H1 (cell line): ENCODE measurements at regions not wholly inside any gene's neighbourhood (a gene's known extent, or its start where the extent isn't known, plus 50 kb on each side); places are given as distances from the start of the nearest gene placed in this dataset.

ENCODE experiments used
- CTCF ChIA-PET: fragments of 300-600 bp; sonication (Branson Sonifier 250); formaldehyde crosslinking; loops from one replicate; lab custom pipeline; 2021; ENCODE audit not compliant: partially characterized antibody; lab: Charles Lee
- POLR2A ChIA-PET: fragments of 300-600 bp; sonication (Branson Sonifier 250); formaldehyde crosslinking; loops from one replicate; lab custom pipeline; 2021; ENCODE audit warnings: inconsistent platforms; ENCODE audit not compliant: partially characterized antibody; lab: Charles Lee
- DNase-seq, 2 experiments: peaks; one replicate each; pipeline versions ENCODE4 v3.0.0 to v3.0.0-alpha.2; 2010 to 2022; ENCODE audit warnings: low spot score in 2 of 2, low read depth in 1 of 2, mixed read lengths in 1 of 2
- FAIRE-seq: peaks from 2 replicates; lab custom pipeline; 2011; peaks lifted over from hg19 to GRCh38; lab: Jason Lieb, UNC
- H2AFZ ChIP-seq: 2 replicates; pipeline ENCODE4 v1.8.1; 2012; ENCODE audit warnings: low read length, inconsistent platforms
- H2AK5ac ChIP-seq: 2 replicates; pipeline ENCODE4 v1.6.1; 2013; ENCODE audit warnings: low read depth, low read length
- H2BK120ac ChIP-seq: replicated peaks from 2 replicates; pipeline ENCODE3; 2013; ENCODE audit warnings: low read depth, low read length, inconsistent platforms
- H2BK12ac ChIP-seq: 2 replicates; pipeline ENCODE4 v1.6.1; 2013; ENCODE audit warnings: low read depth, low read length
- H2BK15ac ChIP-seq: 2 replicates; pipeline ENCODE4 v1.6.1; 2013; ENCODE audit warnings: low read length
- H2BK20ac ChIP-seq: 2 replicates; pipeline ENCODE4 v1.6.1; 2013; ENCODE audit warnings: low read length
- H2BK5ac ChIP-seq: 2 replicates; pipeline ENCODE4 v1.6.1; 2013; ENCODE audit warnings: low read depth, low read length
- H3K14ac ChIP-seq: 2 replicates; pipeline ENCODE4 v1.6.1; 2013; ENCODE audit warnings: inconsistent platforms; ENCODE audit not compliant: insufficient read length
- H3K18ac ChIP-seq: 2 replicates; pipeline ENCODE4 v1.6.1; 2013; ENCODE audit warnings: low read length; ENCODE audit errors: extremely low read depth
- H3K23ac ChIP-seq: 2 replicates; pipeline ENCODE4 v1.6.1; 2013; ENCODE audit warnings: inconsistent platforms; ENCODE audit not compliant: insufficient read length
- H3K23me2 ChIP-seq: 2 replicates; pipeline ENCODE4 v1.6.1; 2013; ENCODE audit warnings: low read depth, low read length
- H3K27ac ChIP-seq: 2 replicates; pipeline ENCODE4 v1.6.1; 2011; ENCODE audit warnings: low read depth, low read length, inconsistent platforms
- H3K27me3 ChIP-seq, 4 experiments: replicated peaks in 1 of 4; 1 replicate in 1 of 4; 2 replicates in 3 of 4; pipeline versions ENCODE4 v1.6.1 to v1.8.1; 2011 to 2013; ENCODE audit warnings: low read length in 3 of 4, mild to moderate bottlenecking in 3 of 4, inconsistent platforms in 2 of 4, mixed read lengths in 2 of 4, moderate library complexity in 1 of 4; ENCODE audit not compliant: control insufficient read depth in 3 of 4, insufficient read depth in 3 of 4; ENCODE audit errors: extremely low read depth in 1 of 4
- H3K36me3 ChIP-seq, 4 experiments: 2 replicates each; pipeline versions ENCODE4 v1.6.1 to v1.8.1; 2011 to 2013; ENCODE audit warnings: mild to moderate bottlenecking in 4 of 4, low read length in 3 of 4, moderate library complexity in 2 of 4, control low read depth in 1 of 4, inconsistent platforms in 1 of 4; ENCODE audit not compliant: insufficient read depth in 4 of 4, control insufficient read depth in 2 of 4
- H3K4ac ChIP-seq: replicated peaks from 2 replicates; pipeline ENCODE3; 2013; ENCODE audit warnings: low read length, low read depth, mixed read lengths, inconsistent platforms; ENCODE audit not compliant: insufficient read length
- H3K4me1 ChIP-seq, 4 experiments: replicated peaks in 1 of 4; 1 replicate in 1 of 4; 2 replicates in 3 of 4; pipeline versions ENCODE4 v1.6.1 to v1.8.1; 2011 to 2013; ENCODE audit warnings: low read length in 3 of 4, inconsistent platforms in 2 of 4, mixed read lengths in 1 of 4; ENCODE audit not compliant: insufficient read depth in 4 of 4, control insufficient read depth in 3 of 4
- H3K4me2 ChIP-seq, 2 experiments: 2 replicates each; pipeline versions ENCODE4 v1.6.1 to v1.8.1; 2011 to 2013; ENCODE audit warnings: low read depth in 2 of 2, low read length in 2 of 2, control low read depth in 1 of 2, inconsistent platforms in 1 of 2, mild to moderate bottlenecking in 1 of 2; ENCODE audit not compliant: insufficient read depth in 1 of 2
- H3K4me3 ChIP-seq, 4 experiments: fragments of 200-600, 300-600 bp in 1 of 4; sonication (generic), shearing (Covaris generic), sonication (Bioruptor Twin) in 1 of 4; 2 replicates each; pipeline versions ENCODE4 v1.5.1 to v1.8.1; 2011 to 2016; ENCODE audit warnings: low read length in 4 of 4, low read depth in 3 of 4, control low read depth in 2 of 4, inconsistent platforms in 2 of 4, mild to moderate bottlenecking in 2 of 4, mixed read lengths in 1 of 4, moderate library complexity in 1 of 4; ENCODE audit not compliant: insufficient read depth in 2 of 4; ENCODE audit errors: extremely low read depth in 1 of 4
- H3K56ac ChIP-seq: replicated peaks from 2 replicates; pipeline ENCODE3; 2013; ENCODE audit warnings: low read depth, mild to moderate bottlenecking, mixed read lengths, low read length, inconsistent platforms; ENCODE audit not compliant: insufficient read length
- H3K79me1 ChIP-seq: 2 replicates; pipeline ENCODE4 v1.6.1; 2013; ENCODE audit warnings: low read depth, low read length, control low read depth
- H3K79me2 ChIP-seq, 2 experiments: 2 replicates each; pipeline versions ENCODE4 v1.6.1 to v1.8.1; 2012 to 2013; ENCODE audit warnings: low read length in 2 of 2, mild to moderate bottlenecking in 2 of 2, inconsistent platforms in 1 of 2; ENCODE audit not compliant: insufficient read depth in 2 of 2, control insufficient read depth in 1 of 2
- H3K9ac ChIP-seq, 4 experiments: replicated peaks in 1 of 4; 1 replicate in 1 of 4; 2 replicates in 3 of 4; pipeline versions ENCODE4 v1.6.1 to v1.8.1; 2011 to 2013; ENCODE audit warnings: low read depth in 3 of 4, low read length in 3 of 4, control low read depth in 2 of 4, mild to moderate bottlenecking in 2 of 4, moderate library complexity in 2 of 4, inconsistent platforms in 1 of 4; ENCODE audit errors: extremely low read depth in 1 of 4
- H3K9me3 ChIP-seq, 2 experiments: 2 replicates each; pipeline versions ENCODE4 v1.6.1 to v1.8.1; 2012 to 2013; ENCODE audit warnings: mild to moderate bottlenecking in 2 of 2, moderate library complexity in 2 of 2, control low read depth in 1 of 2, inconsistent platforms in 1 of 2, low read depth in 1 of 2, low read length in 1 of 2, mixed read lengths in 1 of 2; ENCODE audit not compliant: insufficient read depth in 2 of 2
- H4K20me1 ChIP-seq, 2 experiments: replicated peaks in 1 of 2; 2 replicates each; pipeline versions ENCODE3 to v1.8.1; 2011 to 2013; ENCODE audit warnings: inconsistent platforms in 2 of 2, low read length in 2 of 2, mild to moderate bottlenecking in 1 of 2; ENCODE audit not compliant: insufficient read depth in 2 of 2, control insufficient read depth in 1 of 2
- H4K5ac ChIP-seq: 2 replicates; pipeline ENCODE4 v1.6.1; 2013; ENCODE audit warnings: low read length, low read depth, mixed read lengths, inconsistent platforms; ENCODE audit not compliant: insufficient read length
- H4K8ac ChIP-seq: 2 replicates; pipeline ENCODE4 v1.8.0; 2013; ENCODE audit warnings: mild to moderate bottlenecking, moderate library complexity, low read length, inconsistent platforms; ENCODE audit not compliant: insufficient read depth; ENCODE audit errors: extremely low read depth
- H4K91ac ChIP-seq: replicated peaks from 2 replicates; pipeline ENCODE3; 2013; ENCODE audit warnings: low read length, mixed read lengths, inconsistent platforms; ENCODE audit not compliant: insufficient read length
- CREB1 ChIP-seq: IDR thresholded peaks from 2 replicates; pipeline ENCODE4 v1.6.1; 2012; ENCODE audit warnings: inconsistent platforms
- E2F6 ChIP-seq: IDR thresholded peaks from 2 replicates; pipeline ENCODE4 v1.6.1; 2012; ENCODE audit warnings: inconsistent platforms
- JUN ChIP-seq: IDR thresholded peaks from 2 replicates; pipeline ENCODE4 v1.6.1; 2011; ENCODE audit warnings: low read depth, mild to moderate bottlenecking, improper control_type of control experiment, low read length
- MAX ChIP-seq: IDR thresholded peaks from 2 replicates; pipeline ENCODE4 v1.6.1; 2012; ENCODE audit warnings: inconsistent platforms
- NANOG ChIP-seq: IDR thresholded peaks from 2 replicates; pipeline ENCODE4 v1.6.1; 2011; ENCODE audit warnings: low read length, low read depth, mild to moderate bottlenecking, inconsistent platforms; ENCODE audit not compliant: insufficient read depth, poor library complexity, severe bottlenecking
- RAD21 ChIP-seq, 2 experiments: IDR thresholded peaks in 1 of 2; conservative IDR thresholded peaks in 1 of 2; 2 replicates each; pipeline ENCODE4 v1.6.1; 2011; ENCODE audit warnings: low read depth in 2 of 2, low read length in 2 of 2, improper control_type of control experiment in 1 of 2, inconsistent platforms in 1 of 2, mild to moderate bottlenecking in 1 of 2, moderate library complexity in 1 of 2
- RBBP5 ChIP-seq: IDR thresholded peaks from 2 replicates; pipeline ENCODE4 v1.7.1; 2012; ENCODE audit warnings: low read depth, mild to moderate bottlenecking, inconsistent platforms, low read length, moderate library complexity, borderline replicate concordance
- RXRA ChIP-seq: IDR thresholded peaks from 2 replicates; pipeline ENCODE4 v1.6.1; 2011; ENCODE audit warnings: low read depth, mild to moderate bottlenecking, low read length, moderate library complexity; ENCODE audit not compliant: insufficient read depth
- SIX5 ChIP-seq: IDR thresholded peaks from 2 replicates; pipeline ENCODE4 v1.6.1; 2011; ENCODE audit warnings: mild to moderate bottlenecking, low read depth, low read length
- YY1 ChIP-seq: IDR thresholded peaks from 2 replicates; pipeline ENCODE4 v1.6.1; 2011; ENCODE audit warnings: low read depth, mild to moderate bottlenecking, low read length
- ZNF274 ChIP-seq: IDR thresholded peaks from 2 replicates; pipeline ENCODE4 v1.7.0; 2012; ENCODE audit warnings: low read length, borderline replicate concordance; ENCODE audit errors: extremely low read depth
- WGBS, 2 experiments: shearing (Covaris generic) in 1 of 2; methylation state at CpG; one replicate each; pipeline versions ENCODE4 v1.1.6 to v1.1.7; 2013 to 2015; ENCODE audit warnings: low lambda C conversion rate in 2 of 2, mixed read lengths in 2 of 2, inconsistent platforms in 1 of 2, low coverage in 1 of 2, missing lambda C conversion rate in 1 of 2; ENCODE audit not compliant: insufficient replicate concordance in 2 of 2, insufficient coverage in 1 of 2, insufficient read length in 1 of 2; ENCODE audit errors: extremely low coverage in 1 of 2, missing lambda C conversion rate in 1 of 2; 5-methylcytosine and 5-hydroxymethylcytosine counted together

GRCh38 chr1:48082271-48082962 is 85.2 kb upstream of the TRABD2B start:
- 87% methylated on average over 6 of the region's 6 CpGs; no CpG with 5 or more reads in 1 of the 2 experiments for WGBS, 2 experiments
- Histone ChIP-seq H3K79me1 (no peaks in the 10 kb centered on the region), H4K8ac (no peak overlapping the region), H2AK5ac (no peak overlapping the region), H4K91ac (no peak overlapping the region), H2BK15ac (no peak overlapping the region), H3K4me3 (no peak overlapping the region), H3K56ac (no peak overlapping the region), H3K27ac (no peak overlapping the region), H2BK5ac (no peak overlapping the region), H3K9ac (no peak overlapping the region), H3K4me1 (no peaks in the 10 kb centered on the region), H3K18ac (no peak overlapping the region), H3K4ac (no peak overlapping the region), H2BK120ac (no peak overlapping the region), H3K9me3 (no peaks in the 10 kb centered on the region), H3K79me2 (no peaks in the 10 kb centered on the region), H3K36me3 (no peaks in the 10 kb centered on the region), H3K27me3 (no peaks in the 10 kb centered on the region; a peak in 1 of 7 replicates), H2BK12ac (no peak overlapping the region), H3K14ac (no peak overlapping the region), H4K5ac (no peak overlapping the region), H4K20me1 (no peaks in the 10 kb centered on the region), H3K23ac (no peak overlapping the region), H3K23me2 (no peaks in the 10 kb centered on the region), H2BK20ac (no peak overlapping the region), H2AFZ (no peak overlapping the region), H3K4me2 (no peak overlapping the region)
- CTCF ChIA-PET = interaction anchor here (0.9 to 2.2 kb wide), 4 partner anchors 11 to 114 kb away, joined by 3 to 11 read pairs (median 4); no protein-coding TSS in a partner anchor
- no peak for TF ChIP-seq SIX5
- TF ChIP-seq NANOG = no peak
- TF ChIP-seq MAX = no peak
- TF ChIP-seq E2F6 = no peak
- no peak for TF ChIP-seq RXRA
- TF ChIP-seq ZNF274 = no peak
- TF ChIP-seq RAD21 (IDR thresholded peaks at IDR 0.05 in 1 of 2, conservative IDR thresholded peaks at IDR 0.05 in 1 of 2; ENCODE audit: low read depth in 2 of 2, low read length in 2 of 2) = no peak
- TF ChIP-seq RBBP5 = no peak
- TF ChIP-seq JUN = no peak
- no peak for TF ChIP-seq YY1
- TF ChIP-seq CREB1 = no peak
- POLR2A ChIA-PET = no interaction called here
- DNase-seq = no peak
- FAIRE-seq = no peak
